ENCODE measurements at regions not wholly inside any gene's neighbourhood (a gene's known extent, or its start where the extent isn't known, plus 50 kb on each side); places are given as distances from the start of the nearest gene placed in this dataset.

- H3K4me1 ChIP-seq (replicated peaks in 1 of 2; ENCODE audit: control insufficient read depth in 2 of 2, insufficient read depth in 2 of 2, low read length in 2 of 2) = no peaks in the 10 kb centered on the region
- no peak overlapping the region for H3K9ac ChIP-seq (ENCODE audit: insufficient read depth in 1 of 2, low read depth in 2 of 2, low read length in 2 of 2)
- H3K27ac ChIP-seq (ENCODE audit: extremely low read depth, low read depth, low read length) = no peak overlapping the region
- FAIRE-seq (no peak), DNase-seq (ENCODE audit: extremely low read depth in 1 of 4, low spot score in 3 of 4) (no peak), ATAC-seq (no peak)
- no peaks in the 10 kb centered on the region for H3K27me3 ChIP-seq (ENCODE audit: control insufficient read depth in 2 of 2, insufficient read depth in 2 of 2, low read length in 2 of 2)
- no peaks in the 10 kb centered on the region for H3K9me1 ChIP-seq (ENCODE audit: control insufficient read depth, insufficient read depth, low read length)
- H3K4me2 ChIP-seq (ENCODE audit: insufficient read depth, low read length) = no peak overlapping the region
- H3K79me2 ChIP-seq (ENCODE audit: control insufficient read depth, insufficient read depth, low read length) = no peaks in the 10 kb centered on the region
- no peaks in the 10 kb centered on the region for H3K36me3 ChIP-seq (ENCODE audit: control insufficient read depth, insufficient read depth, low read length)
- H4K20me1 ChIP-seq (replicated peaks; ENCODE audit: control insufficient read depth, insufficient read depth, low read length) = no peaks in the 10 kb centered on the region
- no peak overlapping the region for H3K4me3 ChIP-seq
- no peaks in the 10 kb centered on the region for H3K9me3 ChIP-seq (replicated peaks; ENCODE audit: control insufficient read depth, insufficient read depth, low read depth, low read length)
- whole genome bisulfite sequencing (ENCODE audit: insufficient coverage, low coverage, missing lambda C conversion rate) = 2% methylated on average over 3 of the region's 3 CpGs
- ChIA-PET POLR2A (no interaction called here), CTCF (ENCODE audit: low intra/inter-chr PET ratio) (no interaction called here)
- no peak overlapping the region for H2AFZ ChIP-seq (ENCODE audit: low read depth, low read length)
- intact Hi-C loops (cut with micrococcal nuclease) = no loop called here
- BruUV-seq (replicated peaks) = no TSS peak
- in situ Hi-C loops (cut with MboI) = no loop called here
- TF ChIP-seq ARID2 (IDR thresholded peaks at IDR 0.05) = no peak
- TF ChIP-seq ZNF277 (CRISPR knock-in tag; IDR thresholded peaks at IDR 0.05; ENCODE audit: borderline replicate concordance) = no peak
- no peak for TF ChIP-seq THRAP3 (IDR thresholded peaks at IDR 0.05; ENCODE audit: borderline replicate concordance)
- TF ChIP-seq ARID3B (CRISPR knock-in tag; IDR thresholded peaks at IDR 0.05; ENCODE audit: borderline replicate concordance) = no peak
- TF ChIP-seq NCOA6 (IDR thresholded peaks at IDR 0.05) = no peak
- no peak for TF ChIP-seq ATF1 (CRISPR knock-in tag; IDR thresholded peaks at IDR 0.05)
- no peak for TF ChIP-seq ATF1 (tag; IDR thresholded peaks at IDR 0.05)
- no peak for TF ChIP-seq MCM7 (IDR thresholded peaks at IDR 0.05)
- TF ChIP-seq PHF8 (IDR thresholded peaks at IDR 0.05; ENCODE audit: borderline replicate concordance, low read length) = no peak
- no peak for TF ChIP-seq PRDM10 (IDR thresholded peaks at IDR 0.05; ENCODE audit: partially characterized antibody)
- TF ChIP-seq KAT7 (CRISPR knock-in tag; IDR thresholded peaks at IDR 0.05; ENCODE audit: borderline replicate concordance) = no peak
- no peak for TF ChIP-seq ZNF124 (CRISPR knock-in tag; IDR thresholded peaks at IDR 0.05)
- no peak for TF ChIP-seq ELF4 (CRISPR knock-in tag; IDR thresholded peaks at IDR 0.05)
- TF ChIP-seq PRMT5 (CRISPR knock-in tag; IDR thresholded peaks at IDR 0.05) = no peak
- TF ChIP-seq BACH1 (tag; IDR thresholded peaks at IDR 0.05) = no peak
- no peak for TF ChIP-seq ZNF165 (CRISPR knock-in tag; IDR thresholded peaks at IDR 0.05; ENCODE audit: borderline replicate concordance)
Measured at GRCh38 chr2:138853761-138854160, 73.6 kb upstream of the NXPH2 start.
